ENCODE measurements at regions not wholly inside any gene's neighbourhood (a gene's known extent, or its start where the extent isn't known, plus 50 kb on each side); places are given as distances from the start of the nearest gene placed in this dataset.
"Not testable (repeated sequence)": the region's sequence is repeated elsewhere in the genome, so short reads cannot be mapped to it uniquely, and the experiment has no call there.

GRCh38 chr6:126886106-126886505, 232.4 kb upstream of the RSPO3 start:
- H3K27me3 ChIP-seq (ENCODE audit: control insufficient read depth, insufficient read depth, low read length): no peaks in the 10 kb centered on the region
- DNase-seq (ENCODE audit: low read depth): no peak
- TF ChIP-seq, protein P1, sequence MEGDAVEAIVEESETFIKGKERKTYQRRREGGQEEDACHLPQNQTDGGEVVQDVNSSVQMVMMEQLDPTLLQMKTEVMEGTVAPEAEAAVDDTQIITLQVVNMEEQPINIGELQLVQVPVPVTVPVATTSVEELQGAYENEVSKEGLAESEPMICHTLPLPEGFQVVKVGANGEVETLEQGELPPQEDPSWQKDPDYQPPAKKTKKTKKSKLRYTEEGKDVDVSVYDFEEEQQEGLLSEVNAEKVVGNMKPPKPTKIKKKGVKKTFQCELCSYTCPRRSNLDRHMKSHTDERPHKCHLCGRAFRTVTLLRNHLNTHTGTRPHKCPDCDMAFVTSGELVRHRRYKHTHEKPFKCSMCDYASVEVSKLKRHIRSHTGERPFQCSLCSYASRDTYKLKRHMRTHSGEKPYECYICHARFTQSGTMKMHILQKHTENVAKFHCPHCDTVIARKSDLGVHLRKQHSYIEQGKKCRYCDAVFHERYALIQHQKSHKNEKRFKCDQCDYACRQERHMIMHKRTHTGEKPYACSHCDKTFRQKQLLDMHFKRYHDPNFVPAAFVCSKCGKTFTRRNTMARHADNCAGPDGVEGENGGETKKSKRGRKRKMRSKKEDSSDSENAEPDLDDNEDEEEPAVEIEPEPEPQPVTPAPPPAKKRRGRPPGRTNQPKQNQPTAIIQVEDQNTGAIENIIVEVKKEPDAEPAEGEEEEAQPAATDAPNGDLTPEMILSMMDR (IDR thresholded peaks at IDR 0.05; ENCODE audit: insufficient read depth, low read length, poor library complexity, severe bottlenecking): no peak
- H3K4me3 ChIP-seq (ENCODE audit: low read depth, low read length): no peak overlapping the region
- no peaks in the 10 kb centered on the region for H3K36me3 ChIP-seq (ENCODE audit: control insufficient read depth, insufficient read depth, low read length)

DNA sequence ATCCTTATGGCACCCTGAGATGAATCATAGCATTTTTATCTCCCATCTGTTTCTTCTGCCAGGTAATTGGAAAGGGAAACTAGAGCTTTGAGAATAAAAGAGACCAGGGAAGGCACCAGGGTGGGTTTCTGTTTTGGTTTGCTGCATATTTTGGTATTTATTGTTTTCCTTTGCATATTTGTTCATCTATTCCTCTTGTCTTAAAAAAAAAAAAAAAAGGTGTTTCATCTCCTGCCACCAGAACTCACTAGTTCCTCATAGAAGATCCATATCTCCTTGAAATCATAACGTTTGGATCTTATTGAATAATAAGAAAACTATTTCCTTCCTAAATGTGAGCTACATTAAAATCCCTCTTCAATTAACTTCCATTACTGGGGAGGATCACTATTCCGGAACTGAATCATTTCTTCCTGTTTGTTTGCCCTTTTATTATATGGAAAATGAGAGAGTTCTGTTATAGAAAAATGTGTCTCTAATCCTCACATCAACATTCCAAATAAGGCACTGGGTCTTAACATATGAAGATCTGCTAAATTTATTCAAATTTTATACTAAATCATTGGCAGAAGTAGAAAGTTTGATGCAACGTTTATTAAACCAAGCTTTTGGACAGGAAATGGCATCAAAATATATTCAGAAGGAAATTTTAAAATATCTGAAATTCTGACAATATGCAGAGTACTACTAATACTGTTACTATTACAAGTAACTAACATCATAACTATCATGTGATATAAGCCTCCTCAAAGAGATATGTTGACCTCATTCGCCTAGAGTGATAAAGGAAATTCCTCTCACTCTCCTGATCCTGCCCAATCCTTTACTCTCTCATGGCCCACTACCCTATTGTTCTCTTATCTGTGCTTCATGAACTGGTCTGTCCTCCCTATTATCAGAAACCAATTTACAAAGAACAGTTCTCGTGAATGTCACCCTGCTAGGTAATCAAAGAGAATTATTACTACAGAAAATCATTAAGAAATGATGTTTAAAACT, 229.4 kb upstream of the RSPO3 start:
- DNase-seq (ENCODE audit: low read depth): no peak
- H3K36me3 ChIP-seq (ENCODE audit: control insufficient read depth, insufficient read depth, low read length): no peaks in the 10 kb centered on the region
- H3K4me3 ChIP-seq (ENCODE audit: low read depth, low read length): no peak overlapping the region
- TF ChIP-seq, protein P1 (IDR thresholded peaks at IDR 0.05; ENCODE audit: insufficient read depth, low read length, poor library complexity, severe bottlenecking): no peak
- no peaks in the 10 kb centered on the region for H3K27me3 ChIP-seq (ENCODE audit: control insufficient read depth, insufficient read depth, low read length)

DNA sequence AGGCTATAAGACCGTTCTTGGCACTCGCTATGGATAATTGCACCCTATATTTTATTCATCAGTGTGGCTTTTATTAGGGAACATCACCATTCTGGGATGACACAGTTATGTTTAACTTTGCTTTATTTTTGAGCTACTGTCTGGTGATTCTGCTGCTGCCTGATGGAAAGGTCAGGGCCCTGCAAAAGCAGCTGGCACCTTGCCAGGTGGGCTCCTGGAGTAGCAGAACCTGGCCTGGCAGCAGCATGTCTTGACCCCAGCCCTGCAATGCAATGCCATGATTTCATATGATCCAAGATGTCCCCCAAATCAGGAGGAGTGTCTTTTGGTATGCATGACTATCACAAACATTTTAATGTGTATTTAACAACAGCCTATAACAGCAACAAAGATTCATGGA, 228.4 kb upstream of the RSPO3 start:
- DNase-seq (ENCODE audit: low read depth): no peak
- H3K36me3 ChIP-seq (ENCODE audit: control insufficient read depth, insufficient read depth, low read length): no peaks in the 10 kb centered on the region
- H3K27me3 ChIP-seq (ENCODE audit: control insufficient read depth, insufficient read depth, low read length): no peaks in the 10 kb centered on the region
- no peak overlapping the region for H3K4me3 ChIP-seq (ENCODE audit: low read depth, low read length)
- TF ChIP-seq, protein P1 (IDR thresholded peaks at IDR 0.05; ENCODE audit: insufficient read depth, low read length, poor library complexity, severe bottlenecking): no peak

GRCh38 chr6:126891158-126891557, 227.3 kb upstream of the RSPO3 start:
- DNase-seq (ENCODE audit: low read depth): no peak
- Histone ChIP-seq H3K27me3 (ENCODE audit: control insufficient read depth, insufficient read depth, low read length) (no peaks in the 10 kb centered on the region), H3K4me3 (ENCODE audit: low read depth, low read length) (no peak overlapping the region), H3K36me3 (ENCODE audit: control insufficient read depth, insufficient read depth, low read length) (no peaks in the 10 kb centered on the region)
- TF ChIP-seq, protein P1 (IDR thresholded peaks at IDR 0.05; ENCODE audit: insufficient read depth, low read length, poor library complexity, severe bottlenecking): no peak

DNA sequence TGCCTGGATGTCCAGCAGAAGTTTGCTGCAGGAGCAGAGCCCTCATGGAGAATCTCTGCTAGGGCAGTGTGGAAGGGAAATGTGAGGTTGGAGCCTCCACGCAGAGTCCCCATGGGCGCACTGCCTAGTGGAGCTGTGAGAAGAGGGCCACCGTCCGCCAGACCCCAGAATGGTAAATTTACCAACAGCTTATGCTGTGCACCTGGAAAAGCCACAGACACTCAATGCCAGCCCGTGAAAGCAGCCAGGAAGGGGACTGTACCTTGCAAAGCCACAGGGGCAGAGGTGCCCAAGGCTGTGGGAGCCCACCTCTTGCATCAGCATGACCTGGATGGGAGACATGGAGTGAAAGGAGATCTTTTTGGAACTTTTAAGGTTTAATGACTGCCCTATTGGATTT, 225.6 kb upstream of the RSPO3 start:
- DNase-seq (ENCODE audit: low read depth): not testable (repeated sequence)

DNA sequence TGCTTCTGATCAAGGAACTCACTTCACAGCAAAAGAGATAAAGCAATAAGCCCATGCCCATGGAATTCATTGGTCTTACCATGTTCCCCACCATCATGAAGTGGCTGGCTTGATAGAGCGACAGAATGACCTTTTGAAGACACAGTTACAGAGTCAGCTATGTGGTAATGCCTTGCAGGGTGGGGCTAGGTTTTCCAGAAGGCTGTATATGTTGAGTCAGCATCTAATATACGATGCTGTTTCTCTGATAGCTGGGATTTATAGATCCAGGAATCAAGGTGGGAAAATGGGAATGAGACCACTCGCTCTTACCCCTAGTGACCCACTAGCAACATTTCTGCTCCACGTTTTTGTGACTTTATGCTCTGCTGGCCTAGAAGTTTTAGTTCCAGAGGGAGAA, 220.7 kb upstream of the RSPO3 start:
- no peak overlapping the region for H3K4me3 ChIP-seq (ENCODE audit: low read depth, low read length)
- no peaks in the 10 kb centered on the region for H3K27me3 ChIP-seq (ENCODE audit: control insufficient read depth, insufficient read depth, low read length)
- no peak for DNase-seq (ENCODE audit: low read depth)
- TF ChIP-seq, protein P1 (IDR thresholded peaks at IDR 0.05; ENCODE audit: insufficient read depth, low read length, poor library complexity, severe bottlenecking): no peak
- no peaks in the 10 kb centered on the region for H3K36me3 ChIP-seq (ENCODE audit: control insufficient read depth, insufficient read depth, low read length)

More for the DNA sequence above, 225.6 kb upstream of the RSPO3 start:
- not testable (repeated sequence) for H3K4me3 ChIP-seq (ENCODE audit: low read depth, low read length); H3K36me3 ChIP-seq (ENCODE audit: control insufficient read depth, insufficient read depth, low read length); H3K27me3 ChIP-seq (ENCODE audit: control insufficient read depth, insufficient read depth, low read length)

Measured in kidney epithelial cell (primary cell).